ENCODE measurements at regions not wholly inside any gene's neighbourhood (a gene's known extent, or its start where the extent isn't known, plus 50 kb on each side); places are given as distances from the start of the nearest gene placed in this dataset.

DNA sequence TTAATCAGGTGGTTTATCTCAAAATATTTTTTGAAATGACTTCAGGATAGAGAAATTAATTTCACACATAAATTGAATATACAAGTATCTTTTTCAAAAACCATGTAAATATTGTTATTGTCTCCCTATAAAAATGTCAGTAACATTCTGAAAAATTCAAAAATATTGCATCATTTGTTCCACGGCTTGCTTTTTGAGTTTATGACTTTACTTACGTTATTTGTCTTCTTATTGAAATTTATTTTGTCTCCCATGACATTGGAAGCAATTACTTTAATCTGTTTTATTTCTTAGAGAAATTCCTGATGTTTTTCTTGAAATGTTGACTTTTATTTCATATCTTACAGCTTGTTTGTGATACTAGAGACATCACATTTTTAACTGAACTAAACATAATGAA is 56.9 kb upstream of the P2RY1 start:
- Mint-ChIP-seq H3K36me3 (ENCODE audit: insufficient read depth, unreplicated experiment) (no peaks in the 10 kb centered on the region), H3K27me3 (ENCODE audit: insufficient read depth, unreplicated experiment) (no peaks in the 10 kb centered on the region), H3K9me3 (ENCODE audit: unreplicated experiment) (no peaks in the 10 kb centered on the region), H3K4me3 (ENCODE audit: unreplicated experiment) (no peak overlapping the region), H3K27ac (ENCODE audit: low read depth, unreplicated experiment) (no peak overlapping the region), H3K4me1 (ENCODE audit: insufficient read depth, unreplicated experiment) (no peaks in the 10 kb centered on the region)
- BruUV-seq (replicated peaks): no TSS peak
- ChIA-PET POLR2A (interaction anchor here (0.7 kb wide), 1 partner anchor 154 kb away, joined by 3 read pairs; no protein-coding TSS in a partner anchor), CTCF (no interaction called here)
- intact Hi-C loops (cut with micrococcal nuclease): no loop called here
- DNase-seq (ENCODE audit: unreplicated experiment): no peak
- TF ChIP-seq, protein P1, sequence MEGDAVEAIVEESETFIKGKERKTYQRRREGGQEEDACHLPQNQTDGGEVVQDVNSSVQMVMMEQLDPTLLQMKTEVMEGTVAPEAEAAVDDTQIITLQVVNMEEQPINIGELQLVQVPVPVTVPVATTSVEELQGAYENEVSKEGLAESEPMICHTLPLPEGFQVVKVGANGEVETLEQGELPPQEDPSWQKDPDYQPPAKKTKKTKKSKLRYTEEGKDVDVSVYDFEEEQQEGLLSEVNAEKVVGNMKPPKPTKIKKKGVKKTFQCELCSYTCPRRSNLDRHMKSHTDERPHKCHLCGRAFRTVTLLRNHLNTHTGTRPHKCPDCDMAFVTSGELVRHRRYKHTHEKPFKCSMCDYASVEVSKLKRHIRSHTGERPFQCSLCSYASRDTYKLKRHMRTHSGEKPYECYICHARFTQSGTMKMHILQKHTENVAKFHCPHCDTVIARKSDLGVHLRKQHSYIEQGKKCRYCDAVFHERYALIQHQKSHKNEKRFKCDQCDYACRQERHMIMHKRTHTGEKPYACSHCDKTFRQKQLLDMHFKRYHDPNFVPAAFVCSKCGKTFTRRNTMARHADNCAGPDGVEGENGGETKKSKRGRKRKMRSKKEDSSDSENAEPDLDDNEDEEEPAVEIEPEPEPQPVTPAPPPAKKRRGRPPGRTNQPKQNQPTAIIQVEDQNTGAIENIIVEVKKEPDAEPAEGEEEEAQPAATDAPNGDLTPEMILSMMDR (IDR thresholded peaks at IDR 0.05; ENCODE audit: unreplicated experiment): no peak

DNA sequence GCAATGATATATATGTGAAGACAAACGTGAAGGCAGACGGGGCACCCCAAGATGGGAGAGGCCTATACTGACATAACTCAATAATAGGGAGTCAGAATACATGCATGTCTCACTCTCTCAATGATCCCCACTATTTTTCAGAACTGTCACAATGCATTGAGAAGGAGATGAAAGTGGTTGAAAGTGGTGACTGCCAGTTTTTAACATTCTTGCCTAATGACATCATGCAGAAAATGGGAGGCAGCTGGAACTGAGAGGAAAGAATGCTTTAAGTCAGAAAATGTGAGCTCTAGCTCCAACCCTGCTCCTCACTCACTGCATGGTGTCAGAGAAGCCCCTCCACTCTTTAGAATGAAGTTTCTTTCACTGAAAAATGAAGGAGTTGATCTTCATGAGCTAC is 55.3 kb upstream of the P2RY1 start:
- H3K4me1 Mint-ChIP-seq (ENCODE audit: insufficient read depth, unreplicated experiment): no peaks in the 10 kb centered on the region
- CTCF ChIA-PET: no interaction called here
- no TSS peak for BruUV-seq (replicated peaks)
- no peaks in the 10 kb centered on the region for H3K36me3 Mint-ChIP-seq (ENCODE audit: insufficient read depth, unreplicated experiment)
- POLR2A ChIA-PET: interaction anchor here (0.7 kb wide), 1 partner anchor 82 kb away, joined by 5 read pairs; no protein-coding TSS in a partner anchor
- no peak overlapping the region for H3K4me3 Mint-ChIP-seq (ENCODE audit: unreplicated experiment)
- peak; percentile 8 for DNase-seq (ENCODE audit: unreplicated experiment)
- no peaks in the 10 kb centered on the region for H3K27me3 Mint-ChIP-seq (ENCODE audit: insufficient read depth, unreplicated experiment)
- H3K27ac Mint-ChIP-seq (ENCODE audit: low read depth, unreplicated experiment): no peak overlapping the region
- intact Hi-C loops (cut with micrococcal nuclease): no loop called here
- H3K9me3 Mint-ChIP-seq (ENCODE audit: unreplicated experiment): no peaks in the 10 kb centered on the region
- TF ChIP-seq, protein P1 (IDR thresholded peaks at IDR 0.05; ENCODE audit: unreplicated experiment): no peak

DNA sequence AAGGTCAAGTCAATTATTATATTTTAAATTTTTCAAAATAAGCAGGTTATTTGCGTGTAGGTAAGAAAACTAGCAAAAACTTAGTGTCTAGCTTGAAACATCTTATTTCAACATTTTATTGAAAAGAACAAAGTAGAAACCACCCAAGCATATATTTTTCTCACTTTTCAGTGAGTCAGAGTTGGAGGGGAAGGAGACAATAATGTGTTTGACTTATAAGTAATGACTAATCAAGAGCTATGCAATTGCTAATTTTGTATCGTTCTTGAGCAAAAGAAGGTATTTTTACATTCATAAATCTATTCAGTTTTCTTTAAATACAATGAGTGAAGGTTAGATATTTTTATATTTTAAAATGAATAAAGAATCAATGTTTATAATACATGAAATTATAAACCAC is 54.4 kb upstream of the P2RY1 start:
- Mint-ChIP-seq H3K27me3 (ENCODE audit: insufficient read depth, unreplicated experiment) (no peaks in the 10 kb centered on the region), H3K27ac (ENCODE audit: low read depth, unreplicated experiment) (no peak overlapping the region), H3K4me3 (ENCODE audit: unreplicated experiment) (no peak overlapping the region), H3K9me3 (ENCODE audit: unreplicated experiment) (no peaks in the 10 kb centered on the region), H3K36me3 (ENCODE audit: insufficient read depth, unreplicated experiment) (no peaks in the 10 kb centered on the region), H3K4me1 (ENCODE audit: insufficient read depth, unreplicated experiment) (no peaks in the 10 kb centered on the region)
- TF ChIP-seq, protein P1 (IDR thresholded peaks at IDR 0.05; ENCODE audit: unreplicated experiment): no peak
- no TSS peak for BruUV-seq (replicated peaks)
- POLR2A ChIA-PET: interaction anchor here (0.5 to 0.7 kb wide), 2 partner anchors 35 to 173 kb away, joined by 3 read pairs; no protein-coding TSS in a partner anchor
- CTCF ChIA-PET: interaction anchor here (0.7 kb wide), 1 partner anchor 62 kb away, joined by 4 read pairs; no protein-coding TSS in a partner anchor
- DNase-seq (ENCODE audit: unreplicated experiment): no peak
- intact Hi-C loops (cut with micrococcal nuclease): no loop called here

DNA sequence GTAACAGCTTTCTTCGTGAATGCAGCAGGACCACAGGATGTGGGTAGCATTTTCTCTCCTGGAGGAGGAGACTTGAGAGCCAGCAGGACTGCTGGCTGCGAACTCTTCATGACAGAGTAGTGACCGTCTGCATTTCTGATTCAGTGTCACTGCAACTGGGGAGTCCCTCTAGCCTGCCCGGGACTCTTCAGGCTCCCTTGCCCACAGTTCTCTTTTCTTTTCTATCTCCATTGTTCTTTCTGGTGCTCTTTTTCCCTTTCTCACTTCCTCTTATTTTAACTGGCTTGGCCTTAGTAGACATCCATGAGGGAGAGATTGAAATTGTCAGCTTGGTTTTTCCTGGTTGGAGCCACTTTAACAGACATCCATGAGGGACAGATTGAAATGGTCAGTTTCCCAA is 49.9 kb upstream of the P2RY1 start:
- intact Hi-C loops (cut with micrococcal nuclease): no loop called here
- no TSS peak for BruUV-seq (replicated peaks)
- Mint-ChIP-seq H3K36me3 (ENCODE audit: insufficient read depth, unreplicated experiment) (no peaks in the 10 kb centered on the region), H3K27me3 (ENCODE audit: insufficient read depth, unreplicated experiment) (no peaks in the 10 kb centered on the region), H3K4me3 (ENCODE audit: unreplicated experiment) (no peak overlapping the region), H3K4me1 (ENCODE audit: insufficient read depth, unreplicated experiment) (no peaks in the 10 kb centered on the region), H3K27ac (ENCODE audit: low read depth, unreplicated experiment) (no peak overlapping the region), H3K9me3 (ENCODE audit: unreplicated experiment) (no peaks in the 10 kb centered on the region)
- DNase-seq (ENCODE audit: unreplicated experiment): no peak
- TF ChIP-seq, protein P1 (IDR thresholded peaks at IDR 0.05; ENCODE audit: unreplicated experiment): no peak
- CTCF ChIA-PET: no interaction called here
- POLR2A ChIA-PET: no interaction called here
